NCI-H1417 treated with DMSO at 0.1 percent for 48 hours (cell line): ENCODE measurements at regions not wholly inside any gene's neighbourhood (a gene's known extent, or its start where the extent isn't known, plus 50 kb on each side); places are given as distances from the start of the nearest gene placed in this dataset.

ENCODE experiments used
- DNase-seq: peaks from one replicate; lab custom pipeline; 2025; lab: John Stamatoyannopoulos, UW

DNA sequence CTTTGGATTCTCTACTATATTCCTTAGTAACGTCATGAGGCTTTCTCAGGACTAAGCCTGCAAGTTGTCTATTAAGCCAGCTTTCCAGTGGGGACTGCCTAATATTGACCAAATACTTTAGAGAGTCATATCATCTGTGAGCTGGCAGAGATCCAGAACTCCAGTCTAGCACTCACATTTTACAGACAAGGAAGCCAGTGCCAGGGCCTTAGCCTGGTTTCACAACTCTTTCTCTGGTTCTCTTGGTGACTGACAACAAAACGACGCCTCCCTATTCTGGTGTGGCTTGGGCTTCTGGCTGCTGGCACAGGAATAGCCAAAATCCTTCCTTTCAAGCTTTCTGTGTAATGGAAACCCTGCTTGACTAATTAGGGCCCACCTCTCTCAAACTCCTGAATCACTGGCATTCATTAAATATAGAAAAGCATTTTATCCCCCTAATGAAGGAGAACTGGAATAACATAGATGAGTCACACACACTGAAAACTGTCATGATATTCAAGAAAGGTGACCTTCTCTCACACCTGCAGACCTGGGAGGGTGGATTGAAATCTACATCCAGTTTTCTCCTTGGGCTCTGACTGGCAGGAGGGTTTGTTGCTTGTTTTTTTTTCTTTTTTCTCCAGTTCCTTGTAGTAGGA is 75.2 kb upstream of the UBL3 start:
- DNase-seq = no peak

DNA sequence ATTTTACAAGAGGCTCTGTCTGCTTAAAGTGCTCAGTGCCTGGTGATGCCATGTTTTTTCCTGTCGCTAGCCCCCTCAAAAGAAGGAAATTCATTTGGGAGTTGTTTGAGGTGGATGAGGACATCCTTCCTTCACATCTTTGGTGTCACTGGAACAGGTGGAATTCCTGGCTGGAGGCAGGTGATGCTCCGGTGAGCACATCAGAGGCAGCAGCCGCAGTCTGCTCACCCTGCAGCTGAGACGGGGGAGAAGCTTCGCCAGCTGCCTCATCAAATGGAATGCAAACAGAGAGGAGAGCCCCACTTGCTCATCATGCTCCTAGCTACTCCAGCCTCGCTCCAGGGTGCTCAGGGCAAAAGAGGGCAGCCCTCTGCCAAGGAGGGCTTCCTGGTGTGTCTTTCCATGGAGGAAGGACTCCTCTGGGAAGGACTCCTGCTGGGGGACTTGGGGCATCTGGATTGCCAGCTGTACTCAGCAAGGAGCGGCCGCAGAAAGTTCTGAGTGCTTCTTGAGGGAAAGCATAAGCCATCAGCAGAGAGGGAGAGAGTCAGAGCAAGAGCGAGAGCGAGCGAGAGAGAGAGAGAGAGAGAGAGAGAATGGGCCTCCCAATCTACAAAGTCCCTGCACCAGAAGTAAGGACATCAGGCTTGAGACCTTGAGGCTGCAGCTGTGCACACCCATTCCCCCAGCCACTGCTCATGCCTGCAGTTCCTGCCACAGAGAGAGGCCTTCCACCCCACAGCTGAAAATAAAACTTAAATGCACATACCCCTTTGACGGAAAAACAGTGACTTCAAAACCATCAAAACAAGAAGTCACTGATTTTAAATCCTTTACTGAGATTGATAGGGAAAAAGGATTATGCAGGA is 74.3 kb upstream of the UBL3 start:
- no peak for DNase-seq

DNA sequence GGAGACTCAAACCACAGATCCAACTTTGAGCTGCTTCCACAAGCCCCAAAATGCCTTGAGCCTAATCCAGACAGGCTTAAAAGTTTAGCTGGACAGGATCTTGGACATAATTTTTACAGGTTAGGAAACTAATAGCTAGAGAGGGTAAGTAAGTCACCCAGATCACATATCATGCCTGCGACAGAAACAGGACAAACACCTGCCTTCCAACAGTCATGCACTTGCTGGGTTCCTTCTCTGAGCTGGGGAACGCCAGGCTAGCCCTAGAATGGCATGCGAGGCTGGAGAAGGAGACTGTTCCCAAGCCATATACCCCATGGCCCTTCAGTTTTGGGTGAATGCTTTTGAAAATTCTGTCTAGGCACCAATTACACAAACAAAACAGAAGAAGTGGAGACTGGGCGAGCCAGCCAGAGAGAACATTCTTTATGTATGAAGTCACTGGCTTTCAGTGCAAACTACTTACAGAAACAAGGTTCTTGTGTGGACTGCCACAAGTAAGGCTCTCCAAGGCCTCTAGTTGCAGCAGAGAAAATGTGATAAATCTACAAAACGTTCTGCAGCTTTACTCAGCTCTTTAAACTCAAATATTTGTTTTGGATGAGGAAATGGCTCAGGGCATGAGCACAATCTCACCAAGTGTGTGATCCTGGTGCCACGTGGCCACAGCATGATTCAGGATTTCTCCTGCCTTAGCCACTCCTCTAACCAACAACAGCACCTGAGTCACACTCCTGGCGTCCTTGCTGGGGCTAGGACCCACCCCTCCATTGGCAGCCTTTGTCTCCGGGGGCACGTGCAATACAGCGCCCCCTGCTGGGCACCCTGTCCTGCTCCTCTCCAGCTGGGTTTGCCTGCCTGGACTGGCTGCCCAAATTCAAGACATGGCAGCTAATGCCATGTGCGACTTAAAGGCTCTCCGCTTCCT is 73.4 kb upstream of the UBL3 start:
- no peak for DNase-seq

- no peak for DNase-seq
Measured at GRCh38 chr13:29922896-29923295, 72.5 kb upstream of the UBL3 start.

GRCh38 chr13:29922281-29922821 is 71.9 kb upstream of the UBL3 start:
- DNase-seq = no peak

- DNase-seq = no peak
Measured at GRCh38 chr13:29921542-29921941, 71.1 kb upstream of the UBL3 start.

DNA sequence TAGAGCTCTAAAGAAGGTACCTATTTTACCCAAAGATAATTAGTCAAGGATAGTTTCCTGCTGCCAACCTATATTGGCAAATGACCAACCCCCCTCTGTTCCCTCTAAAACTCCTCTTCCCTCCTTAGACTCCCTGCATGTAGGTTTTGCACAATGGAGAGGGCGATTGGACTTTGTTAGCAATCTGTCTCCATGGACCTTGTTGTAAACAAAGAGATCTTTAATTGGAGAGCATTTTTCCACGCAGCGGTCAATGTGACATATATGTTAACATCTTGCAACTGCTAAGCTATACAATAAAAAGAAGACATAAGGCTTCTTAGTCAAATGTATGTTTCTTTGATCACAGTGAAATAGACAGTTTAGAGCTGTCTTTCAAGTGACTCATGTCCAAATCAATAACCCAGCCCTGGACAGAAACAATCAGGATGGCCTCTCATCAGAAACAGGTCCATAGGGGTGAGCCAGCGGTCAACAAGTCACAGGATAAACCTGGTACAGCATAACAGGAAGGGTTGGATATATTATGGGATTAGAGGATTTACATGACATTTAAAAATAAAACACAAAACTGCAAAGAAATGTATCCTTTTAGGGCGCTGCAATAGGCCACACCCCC is 69.7 kb upstream of the UBL3 start:
- DNase-seq = no peak

- no peak for DNase-seq
Measured at GRCh38 chr13:29918845-29919244, 68.4 kb upstream of the UBL3 start.

GRCh38 chr13:29917650-29918049 is 67.2 kb upstream of the UBL3 start:
- no peak for DNase-seq

GRCh38 chr13:29914581-29914980 is 64.2 kb upstream of the UBL3 start:
- DNase-seq = no peak

DNA sequence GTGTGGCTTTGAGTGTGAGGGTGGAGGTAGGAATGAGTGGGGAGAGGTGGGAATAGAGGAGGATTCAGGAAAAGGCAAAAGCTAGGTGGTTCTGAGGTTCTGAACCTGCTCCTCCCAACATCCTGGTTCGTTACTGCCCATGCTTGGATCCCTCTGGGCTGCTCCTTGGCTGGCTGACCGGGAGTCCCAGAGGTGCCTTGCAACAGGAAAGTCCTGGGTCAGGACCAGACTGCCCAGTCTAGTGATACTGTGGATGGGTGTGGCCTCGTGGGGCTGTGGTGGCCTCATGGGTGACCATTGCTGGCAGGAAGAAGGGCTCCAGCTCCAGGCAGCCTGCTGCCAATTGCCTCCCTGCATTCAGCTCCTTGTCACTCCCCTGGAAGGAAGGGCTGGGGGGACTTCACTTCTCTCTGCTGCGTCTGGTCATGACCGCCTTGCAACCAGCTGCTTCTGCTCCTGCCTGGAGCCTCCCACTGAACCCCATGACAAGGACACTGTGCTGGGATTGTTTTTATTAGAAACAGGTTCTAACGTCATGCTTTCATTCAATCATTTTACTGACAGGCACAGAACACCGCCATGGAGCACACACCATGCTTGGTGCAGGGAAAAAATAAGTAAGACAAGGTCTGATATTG is 61.5 kb upstream of the UBL3 start:
- no peak for DNase-seq

- no peak for DNase-seq
Measured at GRCh38 chr13:29909975-29910674, 59.7 kb upstream of the UBL3 start.

GRCh38 chr13:29909081-29909730 is 58.8 kb upstream of the UBL3 start:
- DNase-seq = no peak

- DNase-seq = no peak
Measured at GRCh38 chr13:29908416-29909080, 58.1 kb upstream of the UBL3 start.

DNA sequence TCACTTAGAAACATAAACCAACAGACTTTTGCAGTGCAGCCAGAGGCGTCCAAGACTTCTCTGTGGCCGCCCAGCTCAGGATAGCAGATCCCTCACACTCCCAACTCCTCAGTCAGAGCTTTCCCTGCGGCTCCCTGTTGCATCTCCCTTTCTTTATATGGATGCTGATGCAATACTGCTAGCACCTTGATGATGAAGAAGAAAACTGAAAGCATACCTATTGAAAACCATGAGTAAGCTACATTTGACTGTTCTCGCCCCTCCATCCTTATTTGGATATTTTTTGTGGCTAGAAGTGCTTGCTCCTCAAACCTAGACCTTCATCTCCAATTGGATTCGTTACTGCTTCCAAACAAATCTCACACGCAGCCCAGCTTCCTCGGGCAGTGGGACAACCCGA is 57.3 kb upstream of the UBL3 start:
- no peak for DNase-seq

DNA sequence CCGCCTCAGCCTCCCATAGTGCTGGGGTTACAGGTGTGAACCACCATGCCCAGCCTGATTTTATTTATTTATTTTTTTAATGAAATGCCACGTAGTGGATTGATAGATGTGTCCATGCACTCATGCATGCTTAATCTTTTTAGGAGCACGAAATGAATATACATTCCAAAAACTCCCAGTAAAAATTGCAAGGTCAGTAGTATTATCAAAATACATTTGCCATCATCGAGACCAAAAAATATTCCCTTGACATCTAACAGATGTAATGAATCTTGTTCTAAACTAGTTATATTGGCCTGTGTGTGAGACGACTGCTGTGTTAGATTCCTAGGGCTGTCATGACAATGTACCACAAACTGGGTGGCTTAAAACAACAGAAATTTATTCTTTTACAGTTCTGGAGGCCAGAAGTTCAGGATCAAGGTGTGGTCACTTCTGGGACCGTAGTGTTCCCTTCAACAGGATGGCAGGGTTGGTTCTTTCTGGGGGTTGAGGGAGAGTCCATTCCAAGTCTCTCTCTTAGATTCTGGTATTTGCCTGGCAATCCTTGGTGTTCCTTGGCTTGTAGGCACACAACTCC is 56.1 kb upstream of the UBL3 start:
- DNase-seq = no peak

GRCh38 chr13:29905845-29906244 is 55.4 kb upstream of the UBL3 start:
- DNase-seq = no peak

DNA sequence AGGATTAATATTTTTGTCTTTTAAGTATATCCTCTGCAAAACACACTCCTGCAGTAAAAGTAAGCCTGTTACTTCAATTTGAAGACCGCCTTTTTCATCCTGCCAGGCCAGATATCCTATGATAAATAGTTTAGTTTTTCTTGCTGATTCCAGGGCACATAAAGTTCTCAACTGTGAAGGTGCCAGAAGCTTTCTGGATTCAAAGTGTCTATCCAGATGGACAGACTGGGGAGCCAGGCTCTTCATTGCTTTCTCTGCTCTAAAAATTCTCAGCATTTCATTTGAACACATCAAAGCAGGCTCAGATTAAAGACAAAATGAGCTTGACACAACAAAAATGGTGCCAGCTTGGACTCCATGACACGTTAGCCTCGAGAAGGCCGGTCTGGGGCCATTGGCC is 53.6 kb upstream of the UBL3 start:
- no peak for DNase-seq

- no peak for DNase-seq
Measured at GRCh38 chr13:29903543-29903942, 53.1 kb upstream of the UBL3 start.
